BE2C (cell line): ENCODE measurements at regions not wholly inside any gene's neighbourhood (a gene's known extent, or its start where the extent isn't known, plus 50 kb on each side); places are given as distances from the start of the nearest gene placed in this dataset.

Experiments
- DNase-seq: peaks from one replicate; pipeline ENCODE4 v3.0.0-alpha.2; 2020
- H3K27me3 ChIP-seq: fragments of 250-450 bp; sonication (Bioruptor Pico); 2 replicates; pipeline ENCODE4 v1.5.1; 2020; ENCODE audit warnings: mild to moderate bottlenecking
- H3K36me3 ChIP-seq: fragments of 250-450 bp; sonication (Bioruptor Pico); 2 replicates; pipeline ENCODE4 v1.5.1; 2020; ENCODE audit warnings: mild to moderate bottlenecking
- H3K4me1 ChIP-seq: fragments of 250-450 bp; sonication (Bioruptor Pico); 2 replicates; pipeline ENCODE4 v1.5.1; 2020
- H3K4me3 ChIP-seq: 2 replicates; pipeline ENCODE4 v1.5.1; 2011; ENCODE audit warnings: low read depth, low read length
- H3K9me3 ChIP-seq: fragments of 250-450 bp; sonication (Bioruptor Pico); 2 replicates; pipeline ENCODE4 v1.5.1; 2020
- CTCF ChIP-seq: IDR thresholded peaks from 2 replicates; pipeline ENCODE4 v1.5.1; 2012; ENCODE audit warnings: mild to moderate bottlenecking, low read depth, low read length

GRCh38 chr3:73734211-73735089, 109.7 kb upstream of the PDZRN3 start:
- no peak overlapping the region for H3K4me3 ChIP-seq
- no peaks in the 10 kb centered on the region for H3K4me1 ChIP-seq
- TF ChIP-seq CTCF: no peak
- H3K36me3 ChIP-seq: no peaks in the 10 kb centered on the region
- DNase-seq: no peak
- H3K27me3 ChIP-seq: no peaks in the 10 kb centered on the region
- H3K9me3 ChIP-seq: no peaks in the 10 kb centered on the region

- H3K4me3 ChIP-seq: no peak overlapping the region
- no peak for DNase-seq
- TF ChIP-seq CTCF: no peak
Measured at GRCh38 chr3:73733746-73734145, 109.0 kb upstream of the PDZRN3 start.

GRCh38 chr3:73729969-73730440, 105.3 kb upstream of the PDZRN3 start:
- H3K4me1 ChIP-seq: no peaks in the 10 kb centered on the region
- DNase-seq: no peak
- TF ChIP-seq CTCF: no peak
- no peak overlapping the region for H3K4me3 ChIP-seq
- no peaks in the 10 kb centered on the region for H3K36me3 ChIP-seq
- no peaks in the 10 kb centered on the region for H3K9me3 ChIP-seq
- H3K27me3 ChIP-seq: no peaks in the 10 kb centered on the region

More at GRCh38 chr3:73733746-73734145, 109.0 kb upstream of the PDZRN3 start:
- H3K27me3 ChIP-seq: no peaks in the 10 kb centered on the region
- no peaks in the 10 kb centered on the region for H3K4me1 ChIP-seq
- H3K36me3 ChIP-seq: no peaks in the 10 kb centered on the region
- H3K9me3 ChIP-seq: no peaks in the 10 kb centered on the region

- Histone ChIP-seq H3K4me3 (no peak overlapping the region), H3K36me3 (no peaks in the 10 kb centered on the region), H3K27me3 (no peaks in the 10 kb centered on the region), H3K9me3 (no peaks in the 10 kb centered on the region), H3K4me1 (no peaks in the 10 kb centered on the region)
- TF ChIP-seq CTCF: no peak
- no peak for DNase-seq
Measured at GRCh38 chr3:73727854-73728253, 103.1 kb upstream of the PDZRN3 start.

GRCh38 chr3:73727117-73727821, 102.5 kb upstream of the PDZRN3 start:
- no peak for TF ChIP-seq CTCF
- Histone ChIP-seq H3K9me3 (no peaks in the 10 kb centered on the region), H3K4me1 (no peaks in the 10 kb centered on the region), H3K4me3 (no peak overlapping the region), H3K27me3 (no peaks in the 10 kb centered on the region), H3K36me3 (no peaks in the 10 kb centered on the region)
- DNase-seq: no peak

- Histone ChIP-seq H3K27me3 (no peaks in the 10 kb centered on the region), H3K36me3 (no peaks in the 10 kb centered on the region), H3K9me3 (no peaks in the 10 kb centered on the region), H3K4me3 (no peak overlapping the region), H3K4me1 (peaks cover 3% of the 10 kb centered on the region)
- DNase-seq: no peak
- no peak for TF ChIP-seq CTCF
Measured at GRCh38 chr3:73723596-73723995, 98.9 kb upstream of the PDZRN3 start.
